Peyer's patch (tissue), 4 donors: ENCODE measurements at regions not wholly inside any gene's neighbourhood (a gene's known extent, or its start where the extent isn't known, plus 50 kb on each side); places are given as distances from the start of the nearest gene placed in this dataset.
"Not testable (repeated sequence)": the region's sequence is repeated elsewhere in the genome, so short reads cannot be mapped to it uniquely, and the experiment has no call there.

Experiments used
- DNase-seq, 3 donors: peaks; one replicate each; pipeline ENCODE4 v3.0.0-alpha.2; 2017 to 2019
- H3K27ac ChIP-seq, 4 donors: fragments of 200-600 bp; sonication (generic); one replicate each; pipeline ENCODE4 v1.5.1; 2016 to 2019
- H3K27me3 ChIP-seq, 2 donors: fragments of 200-600 bp; sonication (generic); one replicate each; pipeline ENCODE4 v1.5.1; 2019
- H3K36me3 ChIP-seq, 3 donors: fragments of 200-600 bp; sonication (generic); one replicate each; pipeline ENCODE4 v1.5.1; 2016 to 2019
- H3K4me1 ChIP-seq, 4 donors: fragments of 200-600 bp; sonication (generic); one replicate each; pipeline ENCODE4 v1.5.1; 2016 to 2019
- H3K4me3 ChIP-seq, 4 donors: fragments of 200-600 bp; sonication (generic); 1 replicate in 3 of 4; 2 replicates in 1 of 4; pipeline ENCODE4 v1.5.1; 2016 to 2019; ENCODE audit warnings: mild to moderate bottlenecking in 1 of 4
- H3K9me3 ChIP-seq, 4 donors: fragments of 200-600 bp; sonication (generic); one replicate each; pipeline ENCODE4 v1.5.1; 2016 to 2019; ENCODE audit warnings: mild to moderate bottlenecking in 1 of 4
- CTCF ChIP-seq, 6 experiments: fragments of 450-650 bp in 4 of 6; fragments of 200-600 bp in 2 of 6; sonication (generic) in 1 of 6; IDR thresholded peaks; one replicate each; pipeline ENCODE4 v1.5.1; 2017 to 2019; ENCODE audit warnings: antibody characterized with exemption in 6 of 6, mild to moderate bottlenecking in 3 of 6, moderate library complexity in 1 of 6
- POLR2A ChIP-seq, 2 donors: fragments of 450-650 bp; IDR thresholded peaks; one replicate each; pipeline ENCODE4 v1.5.1; 2017; ENCODE audit warnings: antibody characterized with exemption in 2 of 2, mild to moderate bottlenecking in 2 of 2, moderate library complexity in 2 of 2

GRCh38 chr4:188737251-188738002 is 598.2 kb downstream of the TRIML1 start:
- H3K27me3 ChIP-seq = no peaks in the 10 kb centered on the region
- DNase-seq = no peak

GRCh38 chr4:188738290-188738689 is 599.0 kb downstream of the TRIML1 start:
- not testable (repeated sequence) for H3K36me3 ChIP-seq, H3K27me3 ChIP-seq, DNase-seq, H3K4me1 ChIP-seq, H3K9me3 ChIP-seq
- peak overlapping the region in 1 of 4 donors; percentile 36 for H3K27ac ChIP-seq
- H3K4me3 ChIP-seq = peak overlapping the region in 2 of 4 donors; percentile 31

More at GRCh38 chr4:188737251-188738002, 598.2 kb downstream of the TRIML1 start:
- Histone ChIP-seq H3K36me3 (no peaks in the 10 kb centered on the region), H3K9me3 (no peaks in the 10 kb centered on the region), H3K4me1 (no peaks in the 10 kb centered on the region), H3K27ac (no peak overlapping the region), H3K4me3 (no peak overlapping the region)
- TF ChIP-seq POLR2A (IDR thresholded peaks at IDR 0.05) (no peak), CTCF (IDR thresholded peaks at IDR 0.05) (no peak)

- H3K27me3 ChIP-seq, DNase-seq, H3K4me3 ChIP-seq: not testable (repeated sequence)
Measured at GRCh38 chr4:188740172-188740571, 600.9 kb downstream of the TRIML1 start.

GRCh38 chr4:188740791-188741190 is 601.5 kb downstream of the TRIML1 start:
- not testable (repeated sequence) for H3K4me1 ChIP-seq, H3K27ac ChIP-seq, H3K27me3 ChIP-seq, H3K36me3 ChIP-seq, H3K9me3 ChIP-seq, H3K4me3 ChIP-seq, DNase-seq

More at GRCh38 chr4:188740172-188740571, 600.9 kb downstream of the TRIML1 start:
- not testable (repeated sequence) for H3K27ac ChIP-seq, H3K36me3 ChIP-seq, H3K4me1 ChIP-seq, H3K9me3 ChIP-seq

- H3K4me1 ChIP-seq = no peaks in the 10 kb centered on the region
Measured at GRCh38 chr4:188754372-188755002, 615.2 kb downstream of the TRIML1 start.

GRCh38 chr4:188767496-188767895 is 628.3 kb downstream of the TRIML1 start:
- H3K4me3 ChIP-seq = no peak overlapping the region
- no peaks in the 10 kb centered on the region for H3K4me1 ChIP-seq
- H3K9me3 ChIP-seq = no peaks in the 10 kb centered on the region
- TF ChIP-seq CTCF (IDR thresholded peaks at IDR 0.05) = no peak
- no peak for TF ChIP-seq POLR2A (IDR thresholded peaks at IDR 0.05)
- no peak for DNase-seq
- no peaks in the 10 kb centered on the region for H3K36me3 ChIP-seq
- no peak overlapping the region for H3K27ac ChIP-seq
- no peaks in the 10 kb centered on the region for H3K27me3 ChIP-seq

More at GRCh38 chr4:188754372-188755002, 615.2 kb downstream of the TRIML1 start:
- H3K36me3 ChIP-seq = no peaks in the 10 kb centered on the region
- TF ChIP-seq CTCF (IDR thresholded peaks at IDR 0.05) = no peak
- TF ChIP-seq POLR2A (IDR thresholded peaks at IDR 0.05) = no peak
- no peak overlapping the region for H3K27ac ChIP-seq
- no peak overlapping the region for H3K4me3 ChIP-seq
- H3K27me3 ChIP-seq = no peaks in the 10 kb centered on the region
- H3K9me3 ChIP-seq = peaks cover 0 to 10% (median 0%) of the 10 kb centered on the region in 4 donors
- DNase-seq = peak in 1 of 3 donors; percentile 40

- TF ChIP-seq CTCF (IDR thresholded peaks at IDR 0.05) (no peak), POLR2A (IDR thresholded peaks at IDR 0.05) (no peak)
- no peak overlapping the region for H3K27ac ChIP-seq
- no peaks in the 10 kb centered on the region for H3K36me3 ChIP-seq
- H3K4me3 ChIP-seq = no peak overlapping the region
- H3K27me3 ChIP-seq = no peaks in the 10 kb centered on the region
- H3K9me3 ChIP-seq = no peaks in the 10 kb centered on the region
- H3K4me1 ChIP-seq = no peaks in the 10 kb centered on the region
- no peak for DNase-seq
Measured at GRCh38 chr4:188778905-188779304, 639.7 kb downstream of the TRIML1 start.
